Activated CD8-positive, alpha-beta T cell treated with anti-CD3 and anti-CD28 coated beads for 36 hours (primary cell): ENCODE measurements at regions not wholly inside any gene's neighbourhood (a gene's known extent, or its start where the extent isn't known, plus 50 kb on each side); places are given as distances from the start of the nearest gene placed in this dataset.

Experiments used
- ATAC-seq: fragments of 200-7000 bp; cut with Tn5 transposase; one replicate; pipeline ENCODE4 v1.10.0; 2021; ENCODE audit warnings: mild to moderate bottlenecking, moderate library complexity
- CTCF ChIA-PET: fragments of 350-600 bp; sonication (Branson Sonifier 250); formaldehyde crosslinking; loops from one replicate; lab custom pipeline; 2021; ENCODE audit warnings: antibody characterized with exemption; lab: Charles Lee
- POLR2A ChIA-PET: fragments of 350-600 bp; sonication (Branson Sonifier 250); formaldehyde crosslinking; loops from one replicate; lab custom pipeline; 2021; ENCODE audit warnings: antibody characterized with exemption; lab: Charles Lee
- DNase-seq: peaks from one replicate; pipeline ENCODE4 v3.0.0-alpha.2; 2020
- H3K27ac Mint-ChIP-seq: one replicate; pipeline ENCODE4 v1.8.0; 2021; ENCODE audit warnings: mild to moderate bottlenecking, mixed read lengths
- H3K27me3 Mint-ChIP-seq: one replicate; pipeline ENCODE4 v1.8.0; 2021; ENCODE audit warnings: mixed read lengths
- H3K36me3 Mint-ChIP-seq: one replicate; pipeline ENCODE4 v1.8.0; 2021; ENCODE audit warnings: low read depth, mixed read lengths
- H3K4me1 Mint-ChIP-seq: one replicate; pipeline ENCODE4 v1.8.0; 2021; ENCODE audit warnings: low read depth, mixed read lengths
- H3K4me3 Mint-ChIP-seq: one replicate; pipeline ENCODE4 v1.8.0; 2021; ENCODE audit warnings: mild to moderate bottlenecking, moderate library complexity, mixed read lengths
- H3K9me3 Mint-ChIP-seq: one replicate; pipeline ENCODE4 v1.8.0; 2021; ENCODE audit warnings: mixed read lengths
- CTCF ChIP-seq: fragments of 200-600 bp; IDR thresholded peaks from one replicate; pipeline ENCODE4 v1.8.0; 2022; ENCODE audit warnings: antibody characterized with exemption, mild to moderate bottlenecking
- intact Hi-C: fragments of 100-400 bp; cut with micrococcal nuclease; formaldehyde crosslinking; loops from one replicate; pipeline ENCODE4 v1.10.0; 2022

DNA sequence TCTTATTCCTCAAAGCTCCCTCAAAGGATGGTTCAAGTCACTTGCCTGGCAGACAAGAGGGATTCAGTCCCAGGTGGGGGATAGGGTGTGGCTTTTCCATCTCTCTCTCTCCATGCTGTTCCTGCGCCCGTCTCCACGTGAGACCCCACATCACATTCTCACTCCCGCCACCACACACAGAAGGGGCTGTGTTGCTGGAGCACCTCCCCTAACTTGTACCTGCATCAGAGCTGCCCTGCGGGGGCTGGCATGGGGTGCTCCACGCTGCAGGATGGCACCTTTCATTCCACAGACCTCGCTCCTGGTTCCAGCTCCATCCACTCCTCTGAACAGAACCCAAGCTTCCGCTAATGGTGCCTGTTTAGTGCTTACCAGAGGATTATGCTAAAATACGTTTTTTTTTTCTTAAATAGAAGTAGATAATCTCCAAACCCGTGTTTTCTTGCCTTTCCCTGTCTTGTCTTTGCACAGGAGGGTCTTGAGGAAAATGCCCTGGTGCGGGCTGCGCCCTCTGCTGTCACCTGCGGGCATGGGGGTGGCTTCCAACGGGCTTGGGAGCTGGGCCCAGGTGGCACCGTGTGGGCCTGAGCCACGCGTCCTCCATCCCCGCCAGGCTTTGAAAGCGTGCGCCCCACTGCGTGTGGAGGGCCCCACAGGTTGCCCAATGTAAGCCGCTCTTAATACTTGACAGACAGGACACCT, 985.6 kb downstream of the BRD1 start:
- intact Hi-C loops = no loop called here
- ChIA-PET CTCF (no interaction called here), POLR2A (no interaction called here)
- H3K36me3 Mint-ChIP-seq = no peaks in the 10 kb centered on the region
- DNase-seq (no peak), ATAC-seq (no peak)
- TF ChIP-seq CTCF = no peak
- no peak overlapping the region for H3K27ac Mint-ChIP-seq
- H3K4me1 Mint-ChIP-seq = no peaks in the 10 kb centered on the region
- peaks cover 7% of the 10 kb centered on the region for H3K9me3 Mint-ChIP-seq
- peaks cover 10% of the 10 kb centered on the region for H3K27me3 Mint-ChIP-seq
- H3K4me3 Mint-ChIP-seq = no peak overlapping the region

- no peak for ATAC-seq
- CTCF ChIA-PET = no interaction called here
These were observed 987.3 kb downstream of the BRD1 start for GRCh38 chr22:48840112-48840949.

DNA sequence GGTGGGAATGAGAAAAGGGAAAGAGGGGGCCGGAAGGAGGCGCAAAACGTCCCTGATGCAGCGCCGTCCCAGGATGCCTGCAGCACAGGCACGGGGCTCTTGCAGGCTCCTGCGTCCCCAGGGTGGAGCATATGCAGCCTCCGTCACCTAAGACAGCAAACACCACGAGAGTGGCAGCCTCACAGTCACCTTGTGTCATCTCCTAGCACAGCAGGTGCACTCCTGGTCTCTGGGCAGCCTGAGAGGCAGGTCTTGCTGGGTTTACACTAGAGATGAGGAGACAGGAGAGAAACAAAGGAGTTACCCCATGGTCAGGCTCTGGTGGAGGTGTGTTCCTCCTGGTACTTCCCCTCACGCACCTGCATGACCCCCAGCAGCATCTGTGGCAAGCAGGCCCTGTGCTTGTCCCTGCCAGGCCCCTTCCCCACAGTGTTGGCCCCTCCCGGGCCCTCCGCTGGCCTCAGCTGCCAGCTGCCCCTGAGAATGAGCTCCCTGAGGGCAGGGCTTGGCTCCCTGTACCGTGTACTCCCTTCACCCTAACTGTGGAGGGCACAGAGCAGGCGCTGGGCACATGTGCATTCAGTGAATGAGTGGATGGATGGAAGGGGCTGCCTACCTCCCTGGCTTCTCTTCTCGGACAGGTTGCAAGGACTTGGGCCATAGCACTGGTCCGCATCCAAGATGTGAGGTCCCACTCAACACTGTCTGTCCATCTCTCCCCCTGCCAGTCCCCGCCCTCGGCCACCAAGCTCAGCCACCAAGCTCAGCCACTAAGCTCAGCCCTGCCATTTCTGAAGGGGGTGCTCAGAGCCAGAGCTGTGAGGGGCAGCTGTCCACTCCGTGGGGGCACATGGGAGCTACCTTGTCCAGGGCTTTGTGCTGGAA, 988.6 kb downstream of the BRD1 start:
- peaks cover 9% of the 10 kb centered on the region for H3K9me3 Mint-ChIP-seq
- no peak for DNase-seq
- POLR2A ChIA-PET = no interaction called here
- peaks cover 6% of the 10 kb centered on the region for H3K27me3 Mint-ChIP-seq
- no peaks in the 10 kb centered on the region for H3K4me1 Mint-ChIP-seq
- no peak overlapping the region for H3K27ac Mint-ChIP-seq
- TF ChIP-seq CTCF = no peak
- CTCF ChIA-PET = no interaction called here
- no peak for ATAC-seq
- intact Hi-C loops = no loop called here
- H3K36me3 Mint-ChIP-seq = no peaks in the 10 kb centered on the region
- no peak overlapping the region for H3K4me3 Mint-ChIP-seq

More at GRCh38 chr22:48840112-48840949, 987.3 kb downstream of the BRD1 start:
- H3K4me1 Mint-ChIP-seq = no peaks in the 10 kb centered on the region
- peaks cover 9% of the 10 kb centered on the region for H3K9me3 Mint-ChIP-seq
- no peak for DNase-seq
- no peak overlapping the region for H3K27ac Mint-ChIP-seq
- no peaks in the 10 kb centered on the region for H3K36me3 Mint-ChIP-seq
- H3K27me3 Mint-ChIP-seq = peaks cover 6% of the 10 kb centered on the region
- no peak overlapping the region for H3K4me3 Mint-ChIP-seq
- TF ChIP-seq CTCF = no peak
- intact Hi-C loops = no loop called here
- POLR2A ChIA-PET = no interaction called here

DNA sequence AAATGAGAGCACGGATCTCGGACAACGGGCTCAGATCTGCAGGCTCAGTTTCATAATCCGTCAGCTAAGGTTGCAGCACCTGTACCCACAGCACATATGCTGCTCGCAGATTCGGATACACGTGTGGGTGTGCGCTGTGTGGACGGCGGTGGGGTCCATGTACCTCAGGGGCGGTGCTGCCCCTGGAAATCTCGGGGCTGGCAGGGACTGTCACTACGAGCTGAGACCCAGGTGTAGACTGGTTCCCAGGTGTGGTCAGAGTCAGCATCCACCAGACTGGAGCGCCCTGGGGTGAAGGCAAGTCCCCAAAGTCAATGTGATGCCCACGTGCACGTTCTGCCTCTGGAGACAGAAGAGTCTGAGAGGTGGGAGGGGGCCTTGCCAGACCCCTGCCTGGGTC, 989.3 kb downstream of the BRD1 start:
- ATAC-seq (no peak), DNase-seq (no peak)
- intact Hi-C loops = no loop called here
- H3K27me3 Mint-ChIP-seq = peaks cover 7% of the 10 kb centered on the region
- ChIA-PET POLR2A (no interaction called here), CTCF (no interaction called here)
- H3K4me1 Mint-ChIP-seq = no peaks in the 10 kb centered on the region
- H3K27ac Mint-ChIP-seq = no peak overlapping the region
- no peak overlapping the region for H3K4me3 Mint-ChIP-seq
- no peaks in the 10 kb centered on the region for H3K36me3 Mint-ChIP-seq
- peaks cover 9% of the 10 kb centered on the region for H3K9me3 Mint-ChIP-seq
- TF ChIP-seq CTCF = no peak
